Mesothelial cell of epicardium (in vitro differentiated cells): ENCODE measurements at regions not wholly inside any gene's neighbourhood (a gene's known extent, or its start where the extent isn't known, plus 50 kb on each side); places are given as distances from the start of the nearest gene placed in this dataset.

Experiments
- DNase-seq, 2 experiments: peaks; one replicate each; pipeline ENCODE4 v3.0.0; 2021; ENCODE audit warnings: low spot score in 2 of 2; ENCODE audit not compliant: unreplicated experiment in 2 of 2
- H3K27ac Mint-ChIP-seq: 2 replicates; pipeline ENCODE4 v1.8.0; 2021; ENCODE audit warnings: mixed read lengths
- H3K27me3 Mint-ChIP-seq: 2 replicates; pipeline ENCODE4 v1.8.0; 2021; ENCODE audit warnings: low read depth, mixed read lengths
- H3K36me3 Mint-ChIP-seq: 2 replicates; pipeline ENCODE4 v1.8.0; 2021; ENCODE audit warnings: mixed read lengths
- H3K4me1 Mint-ChIP-seq: 2 replicates; pipeline ENCODE4 v1.8.0; 2021; ENCODE audit warnings: mixed read lengths
- H3K4me3 Mint-ChIP-seq: 2 replicates; pipeline ENCODE4 v1.8.0; 2021; ENCODE audit warnings: mild to moderate bottlenecking, moderate library complexity, mixed read lengths
- H3K9me3 Mint-ChIP-seq: 2 replicates; pipeline ENCODE4 v1.8.0; 2021; ENCODE audit warnings: mixed read lengths
- CTCF ChIP-seq: fragments of 200-600 bp; sonication (generic); IDR thresholded peaks from one replicate; pipeline ENCODE4 v1.5.0; 2021; ENCODE audit warnings: antibody characterized with exemption; ENCODE audit not compliant: unreplicated experiment

DNA sequence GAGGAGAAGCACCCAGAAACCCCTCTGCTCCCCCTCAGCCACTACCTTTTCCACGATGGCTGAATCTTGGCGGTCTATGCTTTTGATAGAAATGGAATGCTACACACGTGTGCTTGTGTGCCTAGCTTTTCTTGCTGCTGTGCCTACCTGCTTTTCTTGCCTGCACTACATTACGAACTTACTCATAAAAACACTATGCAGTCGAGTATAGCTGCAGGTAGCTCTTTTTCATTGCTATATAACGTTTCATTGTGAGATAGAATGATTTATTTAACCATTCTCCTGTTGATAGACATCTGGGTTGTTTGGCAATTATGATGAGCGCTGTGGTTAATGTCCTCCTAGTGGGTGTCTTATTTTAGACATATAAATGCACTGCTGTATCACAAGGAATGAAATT lies 67.9 kb upstream of the NCOR2 start:
- no peaks in the 10 kb centered on the region for H3K36me3 Mint-ChIP-seq
- no peaks in the 10 kb centered on the region for H3K27me3 Mint-ChIP-seq
- no peak for TF ChIP-seq CTCF
- H3K27ac Mint-ChIP-seq = no peak overlapping the region
- no peak for DNase-seq
- H3K4me3 Mint-ChIP-seq = no peak overlapping the region
- H3K9me3 Mint-ChIP-seq = no peaks in the 10 kb centered on the region
- H3K4me1 Mint-ChIP-seq = peaks cover 54% of the 10 kb centered on the region

- DNase-seq = no peak
- no peaks in the 10 kb centered on the region for H3K9me3 Mint-ChIP-seq
- TF ChIP-seq CTCF = no peak
- H3K4me1 Mint-ChIP-seq = peaks cover 45% of the 10 kb centered on the region
- no peak overlapping the region for H3K4me3 Mint-ChIP-seq
- H3K27me3 Mint-ChIP-seq = no peaks in the 10 kb centered on the region
- peak overlapping the region; percentile 88 for H3K27ac Mint-ChIP-seq
- H3K36me3 Mint-ChIP-seq = no peaks in the 10 kb centered on the region
These were observed 66.3 kb upstream of the NCOR2 start for GRCh38 chr12:124633365-124634362.

GRCh38 chr12:124632519-124632984 lies 65.1 kb upstream of the NCOR2 start:
- peaks cover 42% of the 10 kb centered on the region for H3K4me1 Mint-ChIP-seq
- peak overlapping the region; percentile 88 for H3K27ac Mint-ChIP-seq
- no peaks in the 10 kb centered on the region for H3K36me3 Mint-ChIP-seq
- no peak overlapping the region for H3K4me3 Mint-ChIP-seq
- H3K27me3 Mint-ChIP-seq = no peaks in the 10 kb centered on the region
- DNase-seq = no peak
- no peak for TF ChIP-seq CTCF
- no peaks in the 10 kb centered on the region for H3K9me3 Mint-ChIP-seq

GRCh38 chr12:124631681-124632256 lies 64.4 kb upstream of the NCOR2 start:
- Mint-ChIP-seq H3K27ac (peak overlapping the region; percentile 25), H3K27me3 (no peaks in the 10 kb centered on the region), H3K4me3 (no peak overlapping the region)

GRCh38 chr12:124630791-124631313 lies 63.4 kb upstream of the NCOR2 start:
- DNase-seq = no peak
- H3K27ac Mint-ChIP-seq = no peak overlapping the region
- no peaks in the 10 kb centered on the region for H3K9me3 Mint-ChIP-seq
- H3K4me1 Mint-ChIP-seq = peaks cover 34% of the 10 kb centered on the region
- TF ChIP-seq CTCF = no peak
- H3K36me3 Mint-ChIP-seq = no peaks in the 10 kb centered on the region
- no peaks in the 10 kb centered on the region for H3K27me3 Mint-ChIP-seq
- no peak overlapping the region for H3K4me3 Mint-ChIP-seq

More at GRCh38 chr12:124631681-124632256, 64.4 kb upstream of the NCOR2 start:
- Mint-ChIP-seq H3K4me1 (peaks cover 41% of the 10 kb centered on the region), H3K36me3 (no peaks in the 10 kb centered on the region), H3K9me3 (no peaks in the 10 kb centered on the region)
- TF ChIP-seq CTCF = no peak
- DNase-seq = no peak
